T47D (cell line): ENCODE measurements at regions not wholly inside any gene's neighbourhood (a gene's known extent, or its start where the extent isn't known, plus 50 kb on each side); places are given as distances from the start of the nearest gene placed in this dataset.
"Not testable (repeated sequence)": the region's sequence is repeated elsewhere in the genome, so short reads cannot be mapped to it uniquely, and the experiment has no call there.

Source experiments
- DNase-seq, 2 experiments: peaks; one replicate each; pipeline versions ENCODE4 v3.0.0 to v3.0.0-alpha.2; 2011 to 2012; ENCODE audit warnings: low read depth in 1 of 2, low spot score in 1 of 2
- JUND ChIP-seq: IDR thresholded peaks from 2 replicates; pipeline ENCODE4 v1.6.1; 2012; ENCODE audit warnings: low read depth
- in situ Hi-C: cut with HindIII; loops from 2 replicates; pipeline ENCODE4 v1.10.0; 2016; ENCODE audit warnings: low sequenced_read_pairs, low pct_unique_long_range_greater_than_20kb

GRCh38 chr3:59517388-59517787, 467.6 kb upstream of the CFAP20DC start:
- no peak for TF ChIP-seq JUND
- in situ Hi-C loops = no loop called here
- no peak for DNase-seq

- in situ Hi-C loops = no loop called here
- TF ChIP-seq JUND = no peak
- no peak for DNase-seq
These were observed 466.1 kb upstream of the CFAP20DC start for GRCh38 chr3:59515966-59516365.

GRCh38 chr3:59514865-59515482, 465.1 kb upstream of the CFAP20DC start:
- in situ Hi-C loops = no loop called here
- no peak for TF ChIP-seq JUND
- no peak for DNase-seq

- no peak for TF ChIP-seq JUND
- in situ Hi-C loops = no loop called here
These were observed 463.7 kb upstream of the CFAP20DC start for GRCh38 chr3:59513570-59513969.

GRCh38 chr3:59512066-59512465, 462.2 kb upstream of the CFAP20DC start:
- TF ChIP-seq JUND = no peak
- in situ Hi-C loops = no loop called here
- DNase-seq = no peak

More at GRCh38 chr3:59513570-59513969, 463.7 kb upstream of the CFAP20DC start:
- DNase-seq = no peak

GRCh38 chr3:59510576-59510975, 460.8 kb upstream of the CFAP20DC start:
- no peak for DNase-seq
- in situ Hi-C loops = no loop called here
- TF ChIP-seq JUND = no peak

GRCh38 chr3:59508273-59508672, 458.4 kb upstream of the CFAP20DC start:
- no peak for TF ChIP-seq JUND
- in situ Hi-C loops = no loop called here
- DNase-seq = no peak

GRCh38 chr3:59506191-59506590, 456.4 kb upstream of the CFAP20DC start:
- no peak for DNase-seq
- TF ChIP-seq JUND = no peak
- in situ Hi-C loops = no loop called here

GRCh38 chr3:59503441-59503840, 453.6 kb upstream of the CFAP20DC start:
- in situ Hi-C loops = no loop called here
- DNase-seq = no peak
- TF ChIP-seq JUND = no peak

GRCh38 chr3:59502806-59503205, 453.0 kb upstream of the CFAP20DC start:
- in situ Hi-C loops = no loop called here
- DNase-seq = no peak
- no peak for TF ChIP-seq JUND

- no peak for TF ChIP-seq JUND
- in situ Hi-C loops = no loop called here
- no peak for DNase-seq
These were observed 450.1 kb upstream of the CFAP20DC start for GRCh38 chr3:59499954-59500353.

- TF ChIP-seq JUND = no peak
- DNase-seq = no peak
- in situ Hi-C loops = no loop called here
These were observed 449.2 kb upstream of the CFAP20DC start for GRCh38 chr3:59499000-59499399.

GRCh38 chr3:59496250-59496649, 446.4 kb upstream of the CFAP20DC start:
- in situ Hi-C loops = no loop called here
- TF ChIP-seq JUND = no peak
- DNase-seq = no peak

- DNase-seq, in situ Hi-C loops: not testable (repeated sequence)
These were observed 445.1 kb upstream of the CFAP20DC start for GRCh38 chr3:59494969-59495368.
